GM12878 (cell line): ENCODE measurements at regions not wholly inside any gene's neighbourhood (a gene's known extent, or its start where the extent isn't known, plus 50 kb on each side); places are given as distances from the start of the nearest gene placed in this dataset.
"Not testable (repeated sequence)": the region's sequence is repeated elsewhere in the genome, so short reads cannot be mapped to it uniquely, and the experiment has no call there.

Source experiments
- ATAC-seq: fragments of 200-7000 bp; cut with Tn5 transposase; 3 replicates; pipeline ENCODE4 v1.9.1; 2020; ENCODE audit warnings: mild to moderate bottlenecking, moderate library complexity
- BruUV-seq: library from RNA; stranded (reverse); fragments of 400-500 nt; replicated peaks from 2 replicates; lab custom pipeline; 2021; lab: Mats Ljungman, UMichigan
- CTCF ChIA-PET: fragments of 300-600 bp; sonication (Branson Sonifier 250); formaldehyde crosslinking; extraction: SDS; loops from one replicate; lab custom pipeline; 2021; ENCODE audit warnings: inconsistent platforms; lab: Yijun Ruan, JAX
- POLR2A ChIA-PET: fragments of 350-600 bp; formaldehyde crosslinking; extraction: SDS; loops from one replicate; lab custom pipeline; 2021; ENCODE audit warnings: inconsistent platforms; lab: Charles Lee
- RAD21 ChIA-PET: fragments of 300-600 bp; sonication (Branson Sonifier 250); formaldehyde crosslinking; loops from one replicate; lab custom pipeline; 2023; ENCODE audit warnings: antibody characterized with exemption; ENCODE audit not compliant: unreplicated experiment; lab: Charles Lee
- SMC1A ChIA-PET: fragments of 300-600 bp; sonication (Branson Sonifier 250); formaldehyde crosslinking; loops from one replicate; lab custom pipeline; 2023; ENCODE audit not compliant: unreplicated experiment, uncharacterized antibody; lab: Charles Lee
- DNase-seq: peaks from one replicate; pipeline ENCODE4 v3.0.0-alpha.2; 2011; ENCODE audit warnings: low read depth, low spot score
- FAIRE-seq: peaks from 3 replicates; lab custom pipeline; 2011; peaks lifted over from hg19 to GRCh38; lab: Jason Lieb, UNC
- H2AFZ ChIP-seq: 2 replicates; pipeline ENCODE4 v1.6.0; 2011; ENCODE audit warnings: low read depth, low read length, control low read depth; ENCODE audit not compliant: control insufficient read depth
- H3K27ac ChIP-seq: 2 replicates; pipeline ENCODE4 v1.5.1; 2011; ENCODE audit warnings: control low read depth; ENCODE audit not compliant: control insufficient read depth, insufficient read depth
- H3K27me3 ChIP-seq, 2 experiments: replicated peaks in 1 of 2; 2 replicates each; pipeline versions ENCODE4 v1.6.0 to v1.6.1; 2011; ENCODE audit warnings: low read length in 1 of 2; ENCODE audit not compliant: control insufficient read depth in 2 of 2, insufficient read depth in 2 of 2
- H3K36me3 ChIP-seq, 2 experiments: 2 replicates each; pipeline ENCODE4 v1.5.1; 2011; ENCODE audit warnings: low read length in 1 of 2; ENCODE audit not compliant: control insufficient read depth in 2 of 2, insufficient read depth in 2 of 2
- H3K4me1 ChIP-seq: 2 replicates; pipeline ENCODE4 v1.6.1; 2011; ENCODE audit warnings: mild to moderate bottlenecking, low read length, moderate library complexity, mixed read lengths; ENCODE audit not compliant: control insufficient read depth, insufficient read depth
- H3K4me2 ChIP-seq: 2 replicates; pipeline ENCODE4 v1.6.0; 2011; ENCODE audit warnings: control low read depth; ENCODE audit not compliant: control insufficient read depth, insufficient read depth
- H3K4me3 ChIP-seq: fragments of 200-600 bp; sonication (generic); 2 replicates; pipeline ENCODE4 v1.5.1; 2016
- H3K79me2 ChIP-seq: 2 replicates; pipeline ENCODE4 v1.6.0; 2011; ENCODE audit warnings: low read length; ENCODE audit not compliant: control insufficient read depth, insufficient read depth
- H3K9ac ChIP-seq: 2 replicates; pipeline ENCODE4 v1.8.0; 2011; ENCODE audit warnings: low read length, control low read depth, mixed read lengths; ENCODE audit not compliant: control insufficient read depth, insufficient read depth
- H3K9me3 ChIP-seq: replicated peaks from 3 replicates; pipeline ENCODE4 v1.5.1; 2011; ENCODE audit warnings: mild to moderate bottlenecking, low read length; ENCODE audit not compliant: control insufficient read depth, insufficient read depth
- H4K20me1 ChIP-seq: 2 replicates; pipeline ENCODE4 v1.6.0; 2011; ENCODE audit not compliant: control insufficient read depth, insufficient read depth
- WGBS: methylation state at CpG from one replicate; pipeline ENCODE4 v1.1.6; 2016; ENCODE audit warnings: low lambda C conversion rate; ENCODE audit not compliant: insufficient replicate concordance, insufficient coverage; ENCODE audit errors: missing lambda C conversion rate; 5-methylcytosine and 5-hydroxymethylcytosine counted together
- in situ Hi-C: fragments of 300-500 bp; cut with MboI; formaldehyde crosslinking; loops from 9 replicates; pipeline ENCODE4 v1.14.3; 2018; ENCODE audit warnings: mixed read lengths
- intact Hi-C: fragments of 100-400 bp; cut with micrococcal nuclease; formaldehyde crosslinking; loops from one replicate; pipeline ENCODE4 v1.14.2; 2022; ENCODE audit not compliant: unreplicated experiment

DNA sequence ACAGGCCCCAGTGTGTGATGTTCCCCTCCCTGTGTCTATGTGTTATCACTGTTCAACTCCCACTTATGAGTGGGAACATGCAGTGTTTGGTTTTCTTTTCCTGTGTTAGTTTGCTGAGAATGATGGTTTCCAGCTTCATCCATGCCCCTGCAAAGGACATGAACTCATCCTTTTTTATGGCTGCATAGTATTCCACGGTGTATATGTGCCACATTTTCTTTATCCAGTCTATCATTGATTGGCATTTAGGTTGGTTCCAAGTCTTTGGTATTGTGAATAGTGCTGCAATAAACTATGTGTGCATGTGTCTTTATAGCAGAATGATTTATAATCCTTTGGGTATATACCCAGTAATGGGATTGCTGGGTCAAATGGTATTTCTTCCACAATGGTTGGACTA, 64.2 kb downstream of the ADCYAP1 start:
- H3K9me3 ChIP-seq, POLR2A ChIA-PET, H3K4me3 ChIP-seq, BruUV-seq, intact Hi-C loops, H3K4me1 ChIP-seq, RAD21 ChIA-PET, ATAC-seq, H3K27me3 ChIP-seq, H3K4me2 ChIP-seq, SMC1A ChIA-PET, H2AFZ ChIP-seq, H3K36me3 ChIP-seq, DNase-seq, CTCF ChIA-PET, H3K9ac ChIP-seq, H3K27ac ChIP-seq, FAIRE-seq, H4K20me1 ChIP-seq, H3K79me2 ChIP-seq: not testable (repeated sequence)
- 13% methylated on average over 1 of the region's 1 CpG for WGBS
- in situ Hi-C loops, result loop anchor here (25.0 kb wide), 1 partner anchor 232 kb away; no protein-coding TSS in a partner anchor

DNA sequence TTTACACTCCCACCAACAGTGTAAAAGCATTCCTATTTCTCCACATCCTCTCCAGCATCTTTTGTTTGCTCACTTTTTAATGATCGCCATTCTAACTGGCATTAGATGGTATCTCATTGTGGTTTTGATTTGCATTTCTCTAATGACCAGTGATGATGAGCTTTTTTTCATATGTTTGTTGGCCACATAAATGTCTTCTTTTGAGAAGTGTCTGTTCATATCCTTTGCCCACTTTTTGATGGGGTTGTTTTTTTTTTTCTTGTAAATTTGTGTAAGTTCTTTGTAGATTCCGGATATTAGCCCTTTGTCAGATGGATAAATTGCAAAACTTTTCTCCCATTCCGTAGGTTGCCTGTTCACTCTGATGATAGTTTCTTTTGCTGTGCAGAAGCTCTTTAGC, 64.6 kb downstream of the ADCYAP1 start:
- H3K36me3 ChIP-seq, FAIRE-seq, RAD21 ChIA-PET, intact Hi-C loops, POLR2A ChIA-PET, DNase-seq, H3K4me1 ChIP-seq, H3K27ac ChIP-seq, H3K4me3 ChIP-seq, H3K27me3 ChIP-seq, H3K79me2 ChIP-seq, H2AFZ ChIP-seq, BruUV-seq, H4K20me1 ChIP-seq, H3K9me3 ChIP-seq, SMC1A ChIA-PET, H3K9ac ChIP-seq, ATAC-seq, H3K4me2 ChIP-seq: not testable (repeated sequence)
- CTCF ChIA-PET, result interaction anchor here (1.2 kb wide), 1 partner anchor 8 kb away, joined by 4 read pairs; no protein-coding TSS in a partner anchor
- WGBS, result 88% methylated on average over 3 of the region's 3 CpGs
- in situ Hi-C loops, result loop anchor here (25.0 kb wide), 1 partner anchor 232 kb away; no protein-coding TSS in a partner anchor

GRCh38 chr18:974606-975005, 69.9 kb downstream of the ADCYAP1 start:
- BruUV-seq, DNase-seq, H3K79me2 ChIP-seq, H3K9ac ChIP-seq, FAIRE-seq, H3K27me3 ChIP-seq, POLR2A ChIA-PET, H4K20me1 ChIP-seq, CTCF ChIA-PET, H2AFZ ChIP-seq, H3K4me3 ChIP-seq, H3K36me3 ChIP-seq, H3K27ac ChIP-seq, intact Hi-C loops, RAD21 ChIA-PET, ATAC-seq, SMC1A ChIA-PET, H3K9me3 ChIP-seq, H3K4me1 ChIP-seq, H3K4me2 ChIP-seq: not testable (repeated sequence)
- in situ Hi-C loops, result loop anchor here (25.0 kb wide), 1 partner anchor 237 kb away; no protein-coding TSS in a partner anchor
- WGBS, result 0% methylated on average over 2 of the region's 6 CpGs

- H3K36me3 ChIP-seq, H3K9ac ChIP-seq, BruUV-seq, FAIRE-seq, H3K4me2 ChIP-seq, H3K79me2 ChIP-seq, DNase-seq, intact Hi-C loops, H3K4me1 ChIP-seq, H3K9me3 ChIP-seq, ATAC-seq, in situ Hi-C loops, H3K4me3 ChIP-seq, H2AFZ ChIP-seq, H3K27me3 ChIP-seq, CTCF ChIA-PET, RAD21 ChIA-PET, H3K27ac ChIP-seq, SMC1A ChIA-PET, POLR2A ChIA-PET, H4K20me1 ChIP-seq: not testable (repeated sequence)
- 67% methylated on average over 15 of the region's 37 CpGs for WGBS
These were observed 71.9 kb downstream of the ADCYAP1 start for GRCh38 chr18:976393-977128.
